SK-N-SH (cell line): ENCODE measurements at regions not wholly inside any gene's neighbourhood (a gene's known extent, or its start where the extent isn't known, plus 50 kb on each side); places are given as distances from the start of the nearest gene placed in this dataset.
A peak's percentile ranks its signal among the peaks of the same experiment; 100 is the strongest.

Experiments used
- CTCF ChIA-PET: fragments of 300-600, 350-600 bp; formaldehyde crosslinking; extraction: SDS; loops from one replicate; lab custom pipeline; 2021; lab: Yijun Ruan, JAX
- POLR2A ChIA-PET: fragments of 350-600 bp; sonication (Branson Sonifier 250); formaldehyde crosslinking; extraction: SDS; loops from one replicate; lab custom pipeline; 2020; ENCODE audit warnings: antibody characterized with exemption, inconsistent platforms; lab: Yijun Ruan, JAX
- DNase-seq: peaks from one replicate; pipeline ENCODE4 v3.0.0; 2012
- H2AFZ ChIP-seq: fragments of 200-600 bp; sonication (generic); 2 replicates; pipeline ENCODE4 v1.8.1; 2016; ENCODE audit warnings: antibody characterized with exemption, mild to moderate bottlenecking, low read depth
- H3F3A ChIP-seq: fragments of 200-600 bp; sonication (generic); replicated peaks from 2 replicates; pipeline ENCODE3; 2016; ENCODE audit warnings: antibody characterized with exemption, mild to moderate bottlenecking; ENCODE audit not compliant: insufficient read depth
- H3K27ac ChIP-seq, 2 experiments: fragments of 200-500 bp in 1 of 2; fragments of 200-600 bp in 1 of 2; sonication (Bioruptor generic) in 1 of 2; sonication (generic), shearing (Covaris generic) in 1 of 2; 2 replicates each; pipeline versions ENCODE4 v1.5.1 to v1.6.1; 2014 to 2016; ENCODE audit warnings: low read depth in 2 of 2, inconsistent platforms in 1 of 2, low read length in 1 of 2, mild to moderate bottlenecking in 1 of 2, mixed read lengths in 1 of 2
- H3K27me3 ChIP-seq: fragments of 200-600 bp; sonication (generic), shearing (Covaris generic); 2 replicates; pipeline ENCODE4 v1.6.1; 2016; ENCODE audit warnings: mixed run types; ENCODE audit not compliant: insufficient read depth
- H3K36me3 ChIP-seq, 2 experiments: fragments of 200-500 bp in 1 of 2; fragments of 200-600 bp in 1 of 2; sonication (Bioruptor generic) in 1 of 2; sonication (generic) in 1 of 2; replicated peaks in 1 of 2; 2 replicates each; pipeline versions ENCODE3 to v1.5.1; 2014 to 2016; ENCODE audit warnings: low read length in 1 of 2, mild to moderate bottlenecking in 1 of 2; ENCODE audit not compliant: insufficient read depth in 2 of 2, control insufficient read depth in 1 of 2
- H3K4me1 ChIP-seq, 2 experiments: fragments of 200-500 bp in 1 of 2; fragments of 200-600 bp in 1 of 2; sonication (Bioruptor generic) in 1 of 2; sonication (generic), shearing (Covaris generic) in 1 of 2; 2 replicates each; pipeline versions ENCODE4 v1.5.1 to v1.6.1; 2014 to 2016; ENCODE audit warnings: low read depth in 1 of 2, low read length in 1 of 2, mixed run types in 1 of 2; ENCODE audit not compliant: insufficient read depth in 2 of 2, control insufficient read depth in 1 of 2
- H3K4me2 ChIP-seq: fragments of 200-600 bp; sonication (generic), shearing (Covaris generic); 2 replicates; pipeline ENCODE4 v1.6.1; 2017; ENCODE audit warnings: mixed run types
- H3K4me3 ChIP-seq, 2 experiments: fragments of 200-500 bp in 1 of 2; fragments of 200-600 bp in 1 of 2; sonication (Bioruptor generic) in 1 of 2; sonication (generic), shearing (Covaris generic) in 1 of 2; 2 replicates each; pipeline versions ENCODE4 v1.5.1 to v1.8.1; 2014 to 2016; ENCODE audit warnings: low read depth in 2 of 2, inconsistent platforms in 1 of 2, low read length in 1 of 2, mild to moderate bottlenecking in 1 of 2, mixed read lengths in 1 of 2, moderate library complexity in 1 of 2
- H3K79me2 ChIP-seq: fragments of 200-600 bp; sonication (generic); 2 replicates; pipeline ENCODE4 v1.8.1; 2017; ENCODE audit warnings: mild to moderate bottlenecking; ENCODE audit not compliant: insufficient read depth
- H3K9ac ChIP-seq: fragments of 200-600 bp; sonication (generic); 2 replicates; pipeline ENCODE4 v1.6.1; 2017; ENCODE audit warnings: mixed run types
- H3K9me2 ChIP-seq: fragments of 200-600 bp; sonication (generic); 2 replicates; pipeline ENCODE4 v1.6.1; 2017; ENCODE audit warnings: mixed run types
- H3K9me3 ChIP-seq: fragments of 200-600 bp; sonication (generic); 2 replicates; pipeline ENCODE4 v1.6.1; 2017; ENCODE audit warnings: mixed run types, mild to moderate bottlenecking, moderate library complexity
- H4K20me1 ChIP-seq: fragments of 200-600 bp; sonication (generic); 2 replicates; pipeline ENCODE4 v1.6.1; 2017; ENCODE audit warnings: mild to moderate bottlenecking, mixed run types; ENCODE audit not compliant: insufficient read depth
- FOSL2 ChIP-seq: IDR thresholded peaks from 2 replicates; pipeline ENCODE4 v1.4.0; 2012; ENCODE audit warnings: low read depth, mild to moderate bottlenecking, moderate library complexity, borderline replicate concordance
- NFIC ChIP-seq: IDR thresholded peaks from 2 replicates; pipeline ENCODE4 v1.4.0; 2012; ENCODE audit warnings: borderline replicate concordance
- NRF1 ChIP-seq: IDR thresholded peaks from 2 replicates; pipeline ENCODE4 v1.6.1; 2012; ENCODE audit warnings: low read depth, mild to moderate bottlenecking, low read length
- PBX3 ChIP-seq: IDR thresholded peaks from 2 replicates; pipeline ENCODE4; 2012
- TCF12 ChIP-seq: IDR thresholded peaks from 2 replicates; pipeline ENCODE4 v1.4.0; 2012
- WGBS: methylation state at CpG from one replicate; pipeline ENCODE4 v1.1.6; 2017; ENCODE audit warnings: low lambda C conversion rate; 5-methylcytosine and 5-hydroxymethylcytosine counted together
- TF ChIP-seq, protein P1 (sequence below): fragments of 150-350 bp; IDR thresholded peaks from 2 replicates; pipeline ENCODE4 v1.6.1; 2016; ENCODE audit warnings: mild to moderate bottlenecking, low read depth, low read length

GRCh38 chr2:151037434-151037833, 224.2 kb downstream of the RBM43 start:
- Histone ChIP-seq H3K4me3 (no peak overlapping the region), H3K79me2 (no peaks in the 10 kb centered on the region), H4K20me1 (no peaks in the 10 kb centered on the region), H3K4me1 (peaks cover 0 to 5% of the 10 kb centered on the region in 2 experiments; a peak in 2 of 4 replicates), H2AFZ (no peak overlapping the region), H3K27ac (no peak overlapping the region), H3F3A (no peaks in the 10 kb centered on the region), H3K4me2 (no peak overlapping the region), H3K9me3 (no peaks in the 10 kb centered on the region), H3K9ac (no peak overlapping the region), H3K36me3 (no peaks in the 10 kb centered on the region), H3K9me2 (no peaks in the 10 kb centered on the region), H3K27me3 (no peaks in the 10 kb centered on the region)
- TF ChIP-seq, protein P1, sequence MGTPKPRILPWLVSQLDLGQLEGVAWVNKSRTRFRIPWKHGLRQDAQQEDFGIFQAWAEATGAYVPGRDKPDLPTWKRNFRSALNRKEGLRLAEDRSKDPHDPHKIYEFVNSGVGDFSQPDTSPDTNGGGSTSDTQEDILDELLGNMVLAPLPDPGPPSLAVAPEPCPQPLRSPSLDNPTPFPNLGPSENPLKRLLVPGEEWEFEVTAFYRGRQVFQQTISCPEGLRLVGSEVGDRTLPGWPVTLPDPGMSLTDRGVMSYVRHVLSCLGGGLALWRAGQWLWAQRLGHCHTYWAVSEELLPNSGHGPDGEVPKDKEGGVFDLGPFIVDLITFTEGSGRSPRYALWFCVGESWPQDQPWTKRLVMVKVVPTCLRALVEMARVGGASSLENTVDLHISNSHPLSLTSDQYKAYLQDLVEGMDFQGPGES, result no peak
- 52% methylated on average over 4 of the region's 4 CpGs for WGBS
- DNase-seq, result no peak
- POLR2A ChIA-PET, result no interaction called here
- CTCF ChIA-PET, result no interaction called here

DNA sequence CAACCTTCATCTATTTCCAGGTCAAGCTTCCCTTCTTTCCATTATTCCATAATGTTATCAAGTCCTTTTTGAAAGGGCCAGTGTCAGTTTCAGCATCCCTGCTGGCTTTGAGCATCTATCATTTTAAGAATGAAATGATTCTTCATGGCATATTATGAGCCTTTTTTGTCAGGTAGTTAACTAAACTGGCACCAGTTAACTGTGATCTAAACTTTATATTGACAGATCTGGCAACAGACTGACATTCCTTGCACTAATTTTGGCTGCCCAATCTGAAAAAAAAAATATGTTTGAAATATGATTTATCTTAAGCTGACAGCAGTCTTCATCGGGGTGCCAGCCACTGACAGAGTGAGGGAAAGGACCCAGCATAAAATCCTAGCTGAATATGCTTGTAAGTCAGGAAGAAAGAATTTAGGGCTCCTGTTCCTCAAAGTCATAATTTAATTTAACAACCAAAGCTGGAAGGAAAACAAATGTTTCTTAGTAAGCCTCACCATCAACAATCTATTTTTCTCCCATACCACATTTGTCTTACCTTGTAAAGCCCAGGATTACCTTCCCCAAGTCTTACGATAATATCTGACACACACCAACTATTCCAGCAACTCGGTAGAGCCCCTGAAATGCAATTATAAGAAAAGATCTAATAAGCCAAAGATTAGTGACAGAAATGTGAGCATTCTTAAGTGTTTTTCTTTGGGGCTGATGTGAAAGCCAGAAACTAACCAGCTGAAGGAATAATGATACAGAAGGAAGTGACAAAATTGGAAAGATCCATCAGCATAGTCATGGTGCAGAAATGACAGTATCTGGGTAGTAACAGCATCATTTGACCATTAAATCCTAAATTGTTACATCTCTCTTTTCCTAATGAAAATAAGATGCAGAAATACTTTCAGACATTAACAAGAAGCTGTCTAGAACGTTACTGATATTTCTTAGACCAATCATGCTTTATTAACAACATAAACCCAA, 228.1 kb downstream of the RBM43 start:
- Histone ChIP-seq H2AFZ (no peak overlapping the region), H3K9me2 (no peaks in the 10 kb centered on the region), H3K4me3 (no peak overlapping the region), H4K20me1 (no peaks in the 10 kb centered on the region), H3K9me3 (no peaks in the 10 kb centered on the region), H3K4me2 (no peak overlapping the region), H3K27ac (peak overlapping the region in 1 of 2 experiments; percentile 67; a peak in 2 of 4 replicates), H3K4me1 (peaks cover 0 to 5% of the 10 kb centered on the region in 2 experiments; a peak in 2 of 4 replicates), H3F3A (no peaks in the 10 kb centered on the region), H3K79me2 (no peaks in the 10 kb centered on the region), H3K36me3 (no peaks in the 10 kb centered on the region), H3K27me3 (no peaks in the 10 kb centered on the region), H3K9ac (no peak overlapping the region)
- ChIA-PET POLR2A (no interaction called here), CTCF (interaction anchor here (1.0 kb wide), 2 partner anchors 14 to 158 kb away, joined by 3 read pairs; no protein-coding TSS in a partner anchor)
- TF ChIP-seq NRF1 (no peak), NFIC (peak; percentile 49; the same call in 1 of the 2 replicates), FOSL2 (no peak), PBX3 (peak; percentile 42), TCF12 (peak; percentile 11; the same call in 1 of the 2 replicates)
- TF ChIP-seq, protein P1, result no peak
- no peak for DNase-seq
- 30% methylated on average over 4 of the region's 4 CpGs for WGBS
